Activated CD4-positive, alpha-beta T cell treated with anti-CD3 and anti-CD28 coated beads, Interleukin-2, Interleukin-4, amounts not matched to agents 100 ng/mL and 50 ng/mL, durations not matched to agents 16 hours and 8 hours (primary cell): ENCODE measurements at regions not wholly inside any gene's neighbourhood (a gene's known extent, or its start where the extent isn't known, plus 50 kb on each side); places are given as distances from the start of the nearest gene placed in this dataset.
"Not testable (repeated sequence)": the region's sequence is repeated elsewhere in the genome, so short reads cannot be mapped to it uniquely, and the experiment has no call there.

ENCODE experiments used
- DNase-seq: peaks from one replicate; pipeline ENCODE4 v3.0.0-alpha.2; 2020; ENCODE audit warnings: low spot score

- DNase-seq = no peak
Measured at GRCh38 chrX:68995780-68996551, 167.1 kb downstream of the EFNB1 start.

DNA sequence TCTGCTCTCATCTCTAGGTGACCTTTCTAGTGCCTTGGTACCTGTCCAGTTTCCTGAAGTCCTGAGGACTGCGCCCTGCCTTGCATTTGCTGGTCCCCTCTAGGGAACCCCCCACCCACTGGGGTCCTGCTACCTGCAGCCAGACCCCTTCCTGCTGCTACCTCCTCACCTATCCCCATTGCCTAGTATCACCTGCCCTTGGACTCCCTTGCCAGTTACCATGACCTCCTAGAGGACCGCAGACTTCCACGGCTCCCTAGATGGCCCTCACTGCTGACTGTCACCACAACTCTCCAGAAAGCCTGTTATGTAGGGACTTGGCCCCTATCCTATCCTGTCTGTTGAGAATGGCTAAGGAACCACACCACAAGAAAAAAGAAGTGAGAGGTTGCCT, 166.6 kb downstream of the EFNB1 start:
- DNase-seq = no peak

DNA sequence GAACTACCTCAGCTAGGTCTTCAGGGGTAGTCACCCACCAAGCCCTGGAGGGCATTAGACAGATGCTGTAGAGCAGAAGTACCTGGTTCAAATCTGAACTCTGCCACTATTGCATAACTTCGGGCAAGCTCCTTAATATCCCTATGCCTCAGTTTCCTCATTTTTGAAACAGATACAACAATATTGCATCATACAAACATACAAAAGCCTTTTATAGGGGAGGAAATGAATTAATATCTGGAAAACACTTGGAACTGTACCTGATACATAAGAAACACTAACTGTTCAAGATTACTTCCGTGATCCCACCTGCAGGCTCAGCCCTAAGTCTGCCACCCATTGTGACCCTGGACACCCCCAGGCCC, 166.1 kb downstream of the EFNB1 start:
- no peak for DNase-seq

DNA sequence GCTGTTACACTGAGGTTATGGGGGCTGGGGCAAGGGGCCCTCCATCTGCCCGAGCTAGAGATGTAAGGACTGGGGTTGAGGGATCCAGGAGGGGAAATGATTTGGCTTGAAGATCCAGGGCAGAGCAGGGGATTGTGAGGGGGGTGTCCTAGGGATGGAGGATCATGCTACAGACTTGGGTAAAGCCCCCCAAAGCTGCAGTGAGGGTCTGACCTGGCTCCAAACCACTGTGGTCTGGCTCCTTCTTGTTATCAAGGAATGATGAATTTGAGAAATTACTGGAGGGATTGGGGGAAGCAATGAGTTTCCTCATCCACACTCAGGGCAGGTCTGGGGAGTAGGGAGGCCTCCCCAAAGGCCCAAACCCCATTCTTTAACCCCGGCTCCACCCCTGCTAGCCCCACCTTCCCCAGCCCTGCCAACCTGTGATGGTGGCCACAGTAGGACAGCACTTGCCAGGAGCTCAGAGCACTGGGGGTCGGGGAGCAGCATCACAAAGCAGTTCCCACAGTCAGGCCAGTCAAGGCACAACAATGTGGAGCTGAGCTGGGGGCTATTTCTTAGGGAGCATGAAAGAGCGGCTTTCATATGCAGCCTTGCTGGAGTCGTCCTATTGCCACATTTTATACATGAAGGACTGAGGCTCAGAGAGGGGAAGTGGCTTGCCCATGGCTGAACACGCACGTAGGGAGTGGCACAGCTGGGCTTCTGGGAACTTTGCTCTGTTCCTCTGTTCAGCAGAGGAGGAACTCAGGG, 165.5 kb downstream of the EFNB1 start:
- DNase-seq = no peak

- DNase-seq = no peak
Measured at GRCh38 chrX:68992821-68993397, 164.1 kb downstream of the EFNB1 start.

DNA sequence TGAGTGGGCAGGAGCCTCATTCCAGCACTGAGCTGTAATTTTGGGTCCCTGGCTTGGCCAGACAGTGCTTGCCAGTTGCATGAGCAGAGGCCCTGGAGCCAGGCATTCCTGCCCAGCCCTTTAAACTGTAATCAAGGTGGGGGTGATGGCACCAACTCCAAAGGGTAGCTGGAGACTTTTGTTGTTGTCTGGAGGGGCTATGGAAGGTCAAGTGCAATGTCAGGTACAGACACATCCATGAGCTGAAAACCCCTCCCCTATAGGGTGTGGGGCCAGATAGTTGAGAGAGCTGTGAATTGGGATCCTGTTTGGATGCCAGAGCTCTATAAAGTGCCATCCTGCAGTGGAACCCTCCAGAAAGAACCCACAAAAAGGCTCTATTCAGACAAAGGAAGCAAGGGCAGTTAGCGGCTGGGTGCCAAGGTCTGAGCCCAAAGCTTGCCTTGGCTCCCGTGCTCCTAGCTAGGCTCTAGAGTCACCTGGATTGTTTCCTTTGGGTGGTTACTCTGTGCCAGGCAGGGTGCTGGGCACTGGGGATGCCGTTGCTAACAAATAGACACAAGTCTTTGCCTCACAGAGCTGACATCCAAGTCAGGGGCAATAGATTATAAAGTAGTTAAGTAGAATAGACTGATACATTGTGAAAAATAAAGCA, 163.0 kb downstream of the EFNB1 start:
- no peak for DNase-seq

GRCh38 chrX:68990948-68991347, 162.1 kb downstream of the EFNB1 start:
- DNase-seq = no peak

GRCh38 chrX:68989865-68990606, 161.2 kb downstream of the EFNB1 start:
- DNase-seq = no peak

DNA sequence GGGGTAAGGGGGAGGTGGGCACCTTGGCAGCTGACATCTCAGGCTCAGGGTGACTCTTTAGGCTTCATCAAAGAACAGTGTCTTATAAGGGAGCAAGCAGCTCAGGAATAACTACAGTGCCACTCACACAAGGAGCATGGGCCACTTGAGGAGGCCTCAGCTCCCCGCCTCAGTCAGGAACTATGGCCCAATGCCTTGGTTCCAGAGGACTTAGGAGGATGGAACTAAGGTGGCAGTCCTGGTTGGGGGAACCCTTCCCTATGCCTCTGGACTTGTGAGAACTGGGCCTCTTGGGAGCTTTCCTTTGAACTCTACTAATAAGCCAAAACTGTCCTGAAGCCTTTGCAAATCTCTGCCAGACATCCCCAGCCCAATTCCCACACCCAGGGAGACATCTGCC, 160.6 kb downstream of the EFNB1 start:
- no peak for DNase-seq

- no peak for DNase-seq
Measured at GRCh38 chrX:68988865-68989264, 160.0 kb downstream of the EFNB1 start.

DNA sequence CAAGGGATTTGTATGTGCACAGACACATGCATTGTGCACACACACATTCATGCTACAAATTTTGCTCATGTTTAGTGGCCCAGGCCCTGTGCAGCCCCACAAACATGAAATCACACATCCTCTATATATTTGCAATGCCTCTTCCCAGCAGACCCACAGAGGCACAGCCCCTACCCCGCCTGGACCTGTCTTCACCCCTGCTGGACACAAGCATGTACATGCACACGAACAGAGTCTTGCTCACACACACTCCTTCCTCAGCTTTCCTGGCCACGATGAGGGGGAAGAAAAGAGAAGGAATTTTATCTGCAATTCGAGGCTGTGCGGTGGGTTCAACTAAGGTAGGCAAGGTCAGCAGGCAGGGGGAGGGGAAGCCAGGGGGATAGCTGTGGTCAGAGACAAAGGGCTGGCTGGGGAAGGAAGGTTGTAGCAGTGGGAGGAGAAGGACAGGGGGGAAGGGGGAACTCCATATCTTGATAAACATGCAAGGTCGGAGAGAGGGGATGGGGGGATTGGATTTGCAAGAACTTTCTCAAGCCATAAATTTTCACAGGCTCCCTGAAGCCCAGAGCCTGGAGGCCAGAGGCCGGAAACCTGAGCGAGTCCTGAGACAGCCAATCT, 156.4 kb downstream of the EFNB1 start:
- no peak for DNase-seq

DNA sequence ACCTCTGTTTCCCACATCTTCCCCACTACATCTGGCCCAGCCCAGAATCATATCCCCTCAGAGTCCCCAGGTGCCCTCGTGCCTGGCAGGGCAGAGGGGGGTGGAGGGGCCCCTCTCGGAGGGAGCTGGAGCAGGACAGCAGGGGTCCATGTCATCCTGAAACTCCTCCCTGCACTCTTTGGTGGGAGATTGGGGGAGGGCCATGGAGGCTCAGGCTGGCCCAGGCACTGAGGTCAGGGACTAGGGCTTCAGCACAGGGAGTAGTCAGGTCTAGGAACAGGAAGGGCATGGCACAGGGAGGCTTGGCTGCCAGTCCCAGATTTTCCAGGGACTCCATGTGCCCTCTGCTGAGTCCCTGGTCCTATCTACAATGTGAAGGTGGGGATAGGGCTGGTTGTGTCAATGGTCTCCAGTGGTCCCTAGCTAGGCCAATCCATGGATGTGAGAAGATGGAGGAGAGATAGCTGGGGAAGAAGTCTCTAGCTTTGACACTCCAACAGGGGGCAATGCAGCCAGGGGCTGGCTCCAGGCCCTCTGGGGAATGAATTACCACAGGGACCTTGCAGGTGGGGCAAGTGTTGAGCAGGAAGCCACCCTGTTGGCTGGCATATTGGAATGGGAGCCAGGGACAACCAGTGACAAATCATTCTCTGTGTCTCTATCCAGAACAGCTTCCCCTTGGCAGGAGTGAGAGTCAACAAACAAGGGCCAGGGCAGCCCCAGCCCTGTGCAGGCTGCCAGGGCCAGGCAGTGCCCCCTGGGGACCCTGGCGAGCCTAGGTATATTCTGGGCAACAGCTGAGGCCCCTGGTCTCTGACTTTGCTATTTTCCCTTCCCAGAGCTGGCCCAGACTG, 154.4 kb downstream of the EFNB1 start:
- no peak for DNase-seq

DNA sequence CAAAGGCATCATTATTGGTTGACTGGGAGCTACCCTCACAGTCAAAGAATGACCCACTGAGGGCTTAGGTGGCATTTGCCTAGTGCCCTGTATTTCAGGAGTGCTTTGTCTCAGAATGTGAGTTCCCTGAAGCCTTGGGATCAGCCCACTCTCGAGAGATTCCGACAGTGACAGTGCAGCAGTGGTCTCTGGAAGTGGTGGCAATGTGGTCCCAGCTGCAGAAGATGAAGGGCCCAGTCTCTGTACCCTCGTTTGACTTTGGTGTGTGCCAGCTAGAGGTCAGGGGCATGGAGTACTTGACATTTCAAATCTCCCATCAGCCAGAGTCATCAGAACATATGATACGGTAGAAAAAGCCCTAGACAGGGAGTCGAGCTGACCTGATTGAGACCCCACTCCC, 153.7 kb downstream of the EFNB1 start:
- no peak for DNase-seq

DNA sequence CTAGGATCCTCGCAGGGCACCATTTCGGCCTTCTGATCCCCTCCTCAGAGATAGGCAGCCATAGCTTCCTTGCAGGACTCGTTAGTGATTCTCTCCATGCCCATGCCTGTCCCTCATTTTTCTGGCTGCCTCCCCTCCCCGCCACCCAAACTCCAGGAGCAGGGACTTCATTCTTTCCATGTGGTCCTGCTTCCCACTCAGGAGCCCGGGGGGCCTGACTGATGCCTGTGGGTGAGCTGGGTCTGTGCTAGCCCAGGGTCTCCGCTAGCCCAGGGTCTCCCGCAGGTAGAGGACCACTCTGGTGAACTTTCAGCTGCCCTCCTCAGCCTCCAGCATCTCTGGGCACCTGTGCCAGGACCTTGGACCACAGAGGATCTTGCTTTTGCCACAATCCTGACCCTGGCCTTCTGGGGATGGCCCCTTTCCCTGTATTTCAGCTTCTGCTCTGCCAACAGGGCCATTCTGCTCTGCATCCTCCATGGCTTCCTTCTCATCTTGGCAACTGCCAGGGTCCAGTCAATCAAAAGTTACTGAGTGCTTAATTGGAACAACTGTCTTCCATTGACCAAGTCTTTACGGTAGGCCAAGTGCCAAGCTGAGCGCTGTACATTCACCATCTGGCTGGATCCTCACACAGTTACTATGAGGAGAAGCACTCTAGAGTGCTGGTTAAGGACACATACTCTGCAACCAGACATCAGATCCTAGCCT, 152.2 kb downstream of the EFNB1 start:
- no peak for DNase-seq

DNA sequence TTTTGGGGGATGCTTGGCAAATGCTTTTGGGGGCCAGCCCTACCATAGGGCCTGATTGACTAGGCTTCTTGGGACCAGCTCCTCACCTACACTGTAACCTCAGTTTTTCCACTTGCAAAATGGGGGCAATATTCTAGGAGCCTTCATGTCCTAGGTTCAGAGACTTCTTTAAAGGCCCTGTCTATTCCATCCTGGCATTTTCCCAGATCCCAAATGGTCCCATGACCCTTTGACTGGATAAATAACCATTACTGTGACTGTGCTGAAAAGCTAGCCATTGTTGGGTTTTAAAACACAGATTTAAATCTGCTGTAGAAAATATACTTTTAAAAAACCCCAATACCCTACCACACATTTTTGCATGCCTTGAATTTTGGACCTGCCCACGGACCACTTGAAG, 149.8 kb downstream of the EFNB1 start:
- no peak for DNase-seq

DNA sequence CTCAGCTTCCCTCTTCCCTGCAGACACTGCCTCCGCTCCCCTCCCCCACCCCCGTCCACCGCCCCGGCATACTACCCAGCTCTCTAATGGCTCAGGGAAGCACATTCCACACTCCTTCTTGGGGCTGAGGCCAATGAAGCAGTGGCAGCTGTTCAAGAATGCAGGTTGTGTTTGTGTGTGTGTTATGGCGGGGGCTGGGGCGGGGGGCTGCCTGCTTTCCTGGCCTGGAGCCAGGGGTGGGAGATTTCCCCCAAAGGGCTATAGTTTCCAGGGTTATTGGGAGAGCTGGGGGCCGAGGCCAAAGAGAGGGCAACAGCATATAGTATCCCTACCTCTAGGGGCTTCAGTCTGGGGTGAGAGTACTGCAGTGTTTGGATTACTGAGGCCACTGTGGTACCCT, 149.4 kb downstream of the EFNB1 start:
- no peak for DNase-seq

- no peak for DNase-seq
Measured at GRCh38 chrX:68953331-68953730, 124.5 kb downstream of the EFNB1 start.

GRCh38 chrX:68951942-68952619, 123.3 kb downstream of the EFNB1 start:
- not testable (repeated sequence) for DNase-seq

- no peak for DNase-seq
Measured at GRCh38 chrX:68950937-68951336, 122.1 kb downstream of the EFNB1 start.
